ENCODE measurements at regions not wholly inside any gene's neighbourhood (a gene's known extent, or its start where the extent isn't known, plus 50 kb on each side); places are given as distances from the start of the nearest gene placed in this dataset.

DNA sequence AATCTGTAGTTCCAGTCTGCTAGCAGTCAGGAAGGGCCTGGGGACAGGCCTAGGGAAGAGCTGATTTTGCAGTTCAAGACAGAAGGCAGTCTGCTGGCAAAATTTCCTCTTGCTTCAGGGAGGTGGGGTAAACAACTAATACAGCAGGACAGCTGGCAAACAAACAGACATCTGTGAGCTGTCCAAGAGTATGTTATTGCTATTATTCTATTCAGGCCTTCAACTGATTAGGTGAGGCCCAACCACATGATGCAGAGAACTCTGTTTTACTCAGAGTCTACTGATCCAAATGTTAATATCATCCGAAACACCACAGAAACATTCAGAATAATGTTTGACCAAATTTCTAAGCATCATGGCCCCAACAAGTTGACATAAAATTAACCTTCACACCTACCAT is 161.0 kb upstream of the E2F7 start:
- ChIA-PET CTCF (no interaction called here), POLR2A (no interaction called here)
- Histone ChIP-seq H3K4me3 (replicated peaks in 1 of 3; ENCODE audit: insufficient read depth in 1 of 3, low read depth in 1 of 3, low read length in 3 of 3) (no peak overlapping the region), H3K9me1 (replicated peaks; ENCODE audit: control insufficient read depth, extremely low read depth, insufficient read depth, low read length) (no peaks in the 10 kb centered on the region), H4K20me1 (replicated peaks; ENCODE audit: control insufficient read depth, extremely low read depth, insufficient read depth, low read length) (no peaks in the 10 kb centered on the region), H3K27me3 (ENCODE audit: control insufficient read depth in 2 of 2, insufficient read depth in 2 of 2, low read length in 2 of 2) (no peaks in the 10 kb centered on the region), H2AFZ (ENCODE audit: low read depth, low read length) (no peak overlapping the region), H3K27ac (ENCODE audit: insufficient read depth, low read depth, low read length) (no peak overlapping the region), H3K9me3 (replicated peaks; ENCODE audit: control insufficient read depth, insufficient read depth, low read length) (no peaks in the 10 kb centered on the region), H3K4me1 (ENCODE audit: control insufficient read depth, extremely low read depth, insufficient read depth, low read length) (peaks cover 21% of the 10 kb centered on the region), H3K4me2 (ENCODE audit: insufficient read depth, low read length) (no peak overlapping the region), H3K36me3 (ENCODE audit: control insufficient read depth in 2 of 2, extremely low read depth in 1 of 2, insufficient read depth in 2 of 2, low read length in 2 of 2) (no peaks in the 10 kb centered on the region), H3K9ac (replicated peaks; ENCODE audit: extremely low read depth, insufficient read depth, low read length) (no peak overlapping the region), H3K79me2 (ENCODE audit: control insufficient read depth, insufficient read depth, low read length) (no peaks in the 10 kb centered on the region)
- no peak for DNase-seq (ENCODE audit: low read depth, low spot score)
- intact Hi-C loops (cut with micrococcal nuclease): no loop called here
- BruUV-seq (replicated peaks): no TSS peak
- no peak for TF ChIP-seq POLR2AphosphoS5 (IDR thresholded peaks at IDR 0.05; ENCODE audit: insufficient read depth, low read depth, low read length)
- TF ChIP-seq MYC (IDR thresholded peaks at IDR 0.05; ENCODE audit: low read depth, low read length): no peak
- TF ChIP-seq, protein P1, sequence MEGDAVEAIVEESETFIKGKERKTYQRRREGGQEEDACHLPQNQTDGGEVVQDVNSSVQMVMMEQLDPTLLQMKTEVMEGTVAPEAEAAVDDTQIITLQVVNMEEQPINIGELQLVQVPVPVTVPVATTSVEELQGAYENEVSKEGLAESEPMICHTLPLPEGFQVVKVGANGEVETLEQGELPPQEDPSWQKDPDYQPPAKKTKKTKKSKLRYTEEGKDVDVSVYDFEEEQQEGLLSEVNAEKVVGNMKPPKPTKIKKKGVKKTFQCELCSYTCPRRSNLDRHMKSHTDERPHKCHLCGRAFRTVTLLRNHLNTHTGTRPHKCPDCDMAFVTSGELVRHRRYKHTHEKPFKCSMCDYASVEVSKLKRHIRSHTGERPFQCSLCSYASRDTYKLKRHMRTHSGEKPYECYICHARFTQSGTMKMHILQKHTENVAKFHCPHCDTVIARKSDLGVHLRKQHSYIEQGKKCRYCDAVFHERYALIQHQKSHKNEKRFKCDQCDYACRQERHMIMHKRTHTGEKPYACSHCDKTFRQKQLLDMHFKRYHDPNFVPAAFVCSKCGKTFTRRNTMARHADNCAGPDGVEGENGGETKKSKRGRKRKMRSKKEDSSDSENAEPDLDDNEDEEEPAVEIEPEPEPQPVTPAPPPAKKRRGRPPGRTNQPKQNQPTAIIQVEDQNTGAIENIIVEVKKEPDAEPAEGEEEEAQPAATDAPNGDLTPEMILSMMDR (IDR thresholded peaks at IDR 0.05; ENCODE audit: extremely low read depth in 1 of 2, insufficient read depth in 1 of 2, low read depth in 1 of 2, low read length in 2 of 2): no peak
- no peak for TF ChIP-seq FOS (IDR thresholded peaks at IDR 0.05; ENCODE audit: borderline replicate concordance, insufficient read depth, low read length)
- no peak for TF ChIP-seq POLR2A (IDR thresholded peaks at IDR 0.05; ENCODE audit: low read depth, low read length)
- no peak for TF ChIP-seq EZH2 (IDR thresholded peaks at IDR 0.05; ENCODE audit: borderline replicate concordance, low read depth, low read length, severe bottlenecking)
- FAIRE-seq: no peak
- dilution Hi-C loops (cut with MboI; ENCODE audit: extremely low pct_ligation_motif_present, low sequenced_read_pairs): no loop called here

DNA sequence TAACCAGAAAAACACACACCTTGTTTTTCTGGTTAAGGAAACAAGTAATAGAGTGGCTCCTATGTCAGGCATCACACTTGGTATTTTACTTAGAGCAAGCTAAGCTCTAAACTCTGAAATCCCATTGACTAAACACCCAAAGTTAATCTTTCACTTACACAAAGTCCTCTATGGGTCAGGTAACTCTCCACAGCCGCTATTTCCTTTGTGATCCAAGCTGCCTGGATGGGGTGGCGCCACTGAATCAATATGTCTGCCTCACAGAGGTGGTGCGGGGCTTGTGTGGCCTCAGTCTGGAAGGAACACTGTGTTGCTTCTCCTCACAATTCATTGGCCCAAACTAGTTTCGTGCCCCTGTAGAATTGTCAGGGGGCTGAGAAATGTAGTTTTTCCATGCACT is 160.0 kb upstream of the E2F7 start:
- POLR2A ChIA-PET: no interaction called here
- no peaks in the 10 kb centered on the region for H3K27me3 ChIP-seq (ENCODE audit: control insufficient read depth in 2 of 2, insufficient read depth in 2 of 2, low read length in 2 of 2)
- H3K36me3 ChIP-seq (ENCODE audit: control insufficient read depth in 2 of 2, extremely low read depth in 1 of 2, insufficient read depth in 2 of 2, low read length in 2 of 2): no peaks in the 10 kb centered on the region
- no peak overlapping the region for H3K4me2 ChIP-seq (ENCODE audit: insufficient read depth, low read length)
- no peaks in the 10 kb centered on the region for H3K9me3 ChIP-seq (replicated peaks; ENCODE audit: control insufficient read depth, insufficient read depth, low read length)
- dilution Hi-C loops (cut with MboI; ENCODE audit: extremely low pct_ligation_motif_present, low sequenced_read_pairs) (no loop called here), intact Hi-C loops (cut with micrococcal nuclease) (no loop called here)
- BruUV-seq (replicated peaks): no TSS peak
- CTCF ChIA-PET: interaction anchor here (0.7 kb wide), 1 partner anchor 196 kb away, joined by 3 read pairs; no protein-coding TSS in a partner anchor
- TF ChIP-seq GATA2 (IDR thresholded peaks at IDR 0.05; ENCODE audit: insufficient read depth, insufficient read length, low read depth, low read length): no peak
- H3K27ac ChIP-seq (ENCODE audit: insufficient read depth, low read depth, low read length): no peak overlapping the region
- H3K9ac ChIP-seq (replicated peaks; ENCODE audit: extremely low read depth, insufficient read depth, low read length): no peak overlapping the region
- FAIRE-seq (no peak), DNase-seq (ENCODE audit: low read depth, low spot score) (no peak)
- H3K4me3 ChIP-seq (replicated peaks in 1 of 3; ENCODE audit: insufficient read depth in 1 of 3, low read depth in 1 of 3, low read length in 3 of 3): no peak overlapping the region
- no peak overlapping the region for H2AFZ ChIP-seq (ENCODE audit: low read depth, low read length)
- no peaks in the 10 kb centered on the region for H3K9me1 ChIP-seq (replicated peaks; ENCODE audit: control insufficient read depth, extremely low read depth, insufficient read depth, low read length)
- H3K4me1 ChIP-seq (ENCODE audit: control insufficient read depth, extremely low read depth, insufficient read depth, low read length): peaks cover 12% of the 10 kb centered on the region
- no peaks in the 10 kb centered on the region for H3K79me2 ChIP-seq (ENCODE audit: control insufficient read depth, insufficient read depth, low read length)
- no peaks in the 10 kb centered on the region for H4K20me1 ChIP-seq (replicated peaks; ENCODE audit: control insufficient read depth, extremely low read depth, insufficient read depth, low read length)

Data from endothelial cell of umbilical vein (primary cell).